Skin of body (tissue), 1 donor: ENCODE measurements at regions not wholly inside any gene's neighbourhood (a gene's known extent, or its start where the extent isn't known, plus 50 kb on each side); places are given as distances from the start of the nearest gene placed in this dataset.
"Not testable (repeated sequence)": the region's sequence is repeated elsewhere in the genome, so short reads cannot be mapped to it uniquely, and the experiment has no call there.

Experiments
- DNase-seq: peaks from one replicate; lab custom pipeline; 2025; lab: John Stamatoyannopoulos, UW

DNA sequence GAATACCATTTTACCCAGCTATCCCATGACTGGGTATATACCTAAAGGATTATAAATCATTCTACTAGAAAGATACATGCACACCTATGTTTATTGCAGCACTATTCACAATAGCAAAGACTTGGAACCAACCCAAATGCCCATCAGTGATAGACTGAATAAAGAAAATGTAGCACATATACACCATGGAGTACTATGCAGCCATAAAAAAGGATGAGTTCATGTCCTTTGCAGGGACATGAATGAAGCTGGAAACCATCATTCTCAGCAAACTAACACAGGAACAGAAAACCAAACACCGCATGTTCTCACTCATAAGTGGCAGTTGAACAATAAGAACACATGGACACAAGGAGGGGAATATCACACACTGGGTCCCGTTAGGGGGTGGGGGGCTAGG lies 191.9 kb upstream of the POU5F2 start:
- DNase-seq: not testable (repeated sequence)

DNA sequence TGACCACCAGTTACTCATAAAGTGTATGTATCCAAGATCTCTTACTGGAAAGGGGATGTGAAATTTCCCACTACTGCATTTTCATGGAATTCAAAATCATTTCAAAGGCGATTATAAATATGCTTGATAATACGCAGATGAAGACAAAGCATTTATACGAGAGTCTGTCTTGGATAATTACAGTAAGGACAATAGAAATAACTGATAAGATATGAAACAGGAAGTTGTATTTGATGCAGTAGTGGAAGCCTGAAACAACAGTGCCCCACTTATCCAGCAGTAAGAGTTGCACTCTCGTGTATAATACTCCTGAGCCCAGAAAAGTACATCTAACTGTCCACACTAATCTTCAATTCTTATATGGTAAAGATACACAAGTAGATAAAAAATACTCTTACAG lies 188.7 kb upstream of the POU5F2 start:
- DNase-seq: no peak

DNA sequence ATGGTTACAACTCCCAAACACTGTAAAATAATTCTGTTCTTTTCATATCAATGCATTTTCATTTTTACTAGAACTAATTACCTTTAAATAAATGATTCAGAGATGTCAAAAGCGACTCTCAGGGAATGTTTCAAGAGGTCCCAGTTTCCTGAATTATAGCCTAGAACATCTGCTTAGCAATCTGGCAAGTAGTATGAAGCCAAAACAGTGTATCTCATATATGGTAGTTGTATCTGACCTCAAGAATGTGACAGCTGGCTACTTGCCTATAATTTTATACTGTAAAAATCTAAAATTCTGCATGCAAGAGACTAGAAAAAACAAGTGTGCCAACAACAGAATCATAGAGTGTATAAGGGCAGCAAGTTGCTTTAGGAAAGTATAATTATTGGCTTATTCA lies 187.7 kb upstream of the POU5F2 start:
- DNase-seq: no peak

DNA sequence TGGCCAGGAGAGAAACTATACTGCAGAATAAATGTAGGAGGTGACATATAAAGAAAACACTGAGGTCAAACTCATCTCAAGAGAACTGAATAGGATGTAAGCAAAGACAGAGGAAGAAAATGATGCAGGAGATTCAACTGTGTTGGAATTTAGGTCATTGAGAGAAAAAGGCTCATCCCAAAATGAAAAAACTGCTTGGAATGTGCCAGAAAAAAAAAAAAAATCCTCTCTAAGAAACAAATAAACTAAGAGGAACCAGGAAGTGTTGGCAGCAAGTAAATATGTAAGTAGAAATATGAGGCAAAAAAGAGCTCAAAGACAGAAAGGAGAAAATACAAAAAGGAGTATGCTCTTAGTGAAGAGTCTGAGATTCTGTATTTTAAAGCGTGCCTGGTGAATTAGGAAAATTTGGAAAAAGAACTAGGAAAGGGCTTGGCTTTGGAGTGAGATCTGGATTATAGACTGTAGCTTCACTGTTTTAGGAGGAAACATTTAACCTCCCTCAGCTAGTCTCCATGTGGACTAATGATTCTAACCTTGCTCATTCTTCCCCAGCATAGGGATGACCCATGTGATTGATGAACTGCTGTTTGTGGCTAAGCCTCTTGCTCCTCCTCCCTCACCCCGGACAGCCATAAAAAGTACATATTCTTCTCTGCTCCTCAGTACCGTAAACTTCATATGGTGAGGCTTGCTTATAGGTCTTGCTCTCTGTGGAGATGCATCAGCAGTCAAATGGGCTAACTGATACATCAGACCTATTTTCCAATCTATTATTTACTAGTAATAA lies 185.6 kb upstream of the POU5F2 start:
- no peak for DNase-seq

DNA sequence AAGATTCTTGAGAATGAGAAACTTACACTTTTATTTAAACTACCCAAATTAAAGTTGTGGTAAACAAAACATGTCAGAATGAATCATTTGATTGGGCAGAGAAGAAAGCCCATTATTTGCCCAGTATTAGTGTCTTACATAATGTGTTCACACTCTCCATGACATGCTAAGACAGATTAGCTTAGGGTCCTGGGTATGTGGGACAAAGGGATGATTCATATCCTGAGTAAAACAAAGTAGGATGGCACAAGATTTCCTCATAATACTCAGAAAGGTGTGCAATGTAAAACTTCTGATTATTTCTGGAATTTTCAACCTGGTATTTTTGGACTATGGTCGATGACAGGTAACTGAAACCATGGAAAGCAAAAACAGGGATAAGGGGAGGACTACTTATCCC lies 183.9 kb upstream of the POU5F2 start:
- no peak for DNase-seq

DNA sequence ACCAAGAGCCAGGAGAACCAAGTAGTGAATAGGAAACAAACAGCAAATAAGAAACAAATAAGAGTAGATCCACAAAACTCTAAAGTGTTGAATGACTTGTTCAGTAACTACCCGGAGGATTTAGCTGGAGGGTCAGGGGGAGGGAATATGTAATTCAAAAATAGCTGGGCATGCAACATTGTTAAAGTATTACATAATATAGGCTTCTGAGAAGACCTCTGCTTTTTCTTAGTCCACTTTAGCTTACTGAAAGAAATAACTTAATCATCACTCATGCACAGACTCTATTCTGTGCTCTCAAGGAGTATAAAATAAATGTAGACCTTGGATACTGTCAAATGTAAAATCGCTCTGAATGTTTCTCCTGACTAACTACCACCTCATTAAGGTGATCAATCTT lies 183.2 kb upstream of the POU5F2 start:
- no peak for DNase-seq

DNA sequence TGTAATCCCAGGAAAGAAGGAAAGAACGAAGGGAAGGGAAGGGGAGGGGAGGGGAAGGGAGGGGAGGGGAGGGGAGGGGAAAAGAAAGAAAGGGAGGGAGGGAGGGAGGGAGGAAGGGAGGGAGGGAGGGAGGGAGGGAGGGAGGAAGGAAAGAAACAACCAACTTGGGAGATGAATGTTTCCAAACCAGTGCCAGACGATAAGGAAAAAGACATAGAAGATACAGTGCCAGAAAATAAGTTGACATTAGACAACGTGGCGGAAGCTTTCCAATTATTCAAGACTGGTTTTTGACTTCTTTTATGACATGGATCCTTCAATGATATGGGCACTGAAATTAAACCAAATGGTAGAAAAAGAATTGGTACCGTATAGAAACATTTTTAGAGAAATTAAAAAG lies 181.2 kb upstream of the POU5F2 start:
- no peak for DNase-seq

DNA sequence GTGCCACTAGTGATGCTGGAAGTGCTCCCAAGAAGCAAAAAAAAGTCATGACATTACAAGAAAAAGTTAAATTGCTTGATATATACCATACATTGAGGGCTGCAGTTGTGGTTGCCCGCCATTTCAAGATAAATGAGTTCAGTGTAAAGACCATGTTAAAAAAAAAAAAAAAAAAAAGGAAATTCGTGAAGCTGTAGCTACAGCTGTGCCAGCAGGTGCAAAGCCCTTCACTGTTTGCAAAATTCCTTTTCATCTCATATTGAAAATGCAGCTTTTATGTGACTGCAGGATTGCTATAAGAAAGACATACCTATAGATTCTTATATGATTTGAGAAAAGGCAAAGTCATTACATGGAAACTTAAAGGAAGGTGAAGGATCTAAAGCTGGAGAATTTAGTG lies 179.6 kb upstream of the POU5F2 start:
- DNase-seq: no peak

DNA sequence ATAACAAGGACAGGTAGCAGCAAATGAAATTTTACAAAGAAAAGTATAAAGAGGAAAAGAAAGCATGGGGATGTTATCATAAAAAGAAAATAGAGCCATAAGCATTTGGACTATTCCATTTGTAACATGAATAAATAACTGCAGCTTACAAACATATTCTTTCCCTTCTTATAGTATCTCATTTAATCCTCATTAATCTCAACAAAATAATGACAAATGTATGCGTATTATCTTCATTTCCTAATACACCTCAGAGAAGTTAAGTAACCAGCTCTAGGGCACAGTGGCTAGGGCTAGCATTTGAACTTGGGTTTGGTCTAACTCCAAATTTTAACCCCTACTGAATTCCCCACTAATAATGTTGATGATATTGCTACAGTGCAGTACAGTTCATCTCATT lies 175.5 kb upstream of the POU5F2 start:
- no peak for DNase-seq

DNA sequence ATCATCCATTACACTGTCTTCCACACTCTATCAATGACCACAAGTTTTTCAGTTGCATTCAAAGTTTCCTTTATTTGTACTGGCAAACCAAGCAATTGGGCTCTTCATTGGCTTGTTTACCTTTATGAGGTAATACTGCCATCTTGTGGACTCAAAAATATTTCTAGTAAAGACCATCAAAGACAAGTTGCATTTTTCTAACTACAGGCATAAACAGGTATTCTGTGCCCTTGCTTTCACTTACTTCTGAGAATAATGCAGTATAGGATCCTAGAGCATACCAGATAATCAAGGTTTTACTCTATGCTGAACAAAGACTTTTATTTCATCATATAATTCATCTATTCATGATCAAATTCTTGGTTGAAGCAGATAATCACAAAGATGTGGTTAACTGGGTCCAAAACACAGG lies 173.7 kb upstream of the POU5F2 start:
- DNase-seq: no peak

DNA sequence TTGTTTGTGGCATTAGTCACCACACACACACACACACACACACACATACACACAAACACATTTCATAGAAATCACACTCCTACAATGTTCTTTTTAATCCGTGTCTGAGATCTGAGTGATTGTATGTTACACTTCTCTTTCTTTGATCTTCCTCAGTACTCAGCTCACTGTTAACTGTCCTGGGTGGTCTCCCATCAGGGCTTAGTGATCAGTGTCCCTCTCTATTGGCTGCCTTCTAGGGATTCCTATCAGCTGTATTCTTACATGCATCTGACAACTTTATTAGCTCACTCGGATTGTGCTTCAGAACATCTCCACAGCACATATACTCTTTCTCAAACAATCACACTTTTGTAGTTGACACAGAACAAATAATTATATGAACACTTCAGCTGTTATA lies 170.2 kb upstream of the POU5F2 start:
- DNase-seq: no peak

DNA sequence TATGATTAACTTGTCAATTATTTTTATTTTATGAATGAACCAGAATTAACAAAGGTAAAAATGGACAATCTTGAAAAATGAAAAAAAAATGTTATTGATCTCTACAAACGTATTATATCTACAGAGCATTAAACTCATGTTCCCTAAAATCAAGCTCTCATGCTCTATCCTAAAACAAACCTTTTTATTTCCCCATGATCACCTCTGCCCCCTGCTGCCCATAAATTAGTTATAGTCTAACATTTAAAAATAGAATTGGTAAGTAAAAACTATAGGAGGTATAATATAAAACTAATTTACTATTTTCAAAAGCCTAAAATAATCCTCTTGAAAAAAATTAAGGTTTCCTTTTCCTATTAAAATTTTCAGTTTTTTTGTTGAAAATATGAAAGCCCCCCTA lies 168.0 kb upstream of the POU5F2 start:
- DNase-seq: no peak

DNA sequence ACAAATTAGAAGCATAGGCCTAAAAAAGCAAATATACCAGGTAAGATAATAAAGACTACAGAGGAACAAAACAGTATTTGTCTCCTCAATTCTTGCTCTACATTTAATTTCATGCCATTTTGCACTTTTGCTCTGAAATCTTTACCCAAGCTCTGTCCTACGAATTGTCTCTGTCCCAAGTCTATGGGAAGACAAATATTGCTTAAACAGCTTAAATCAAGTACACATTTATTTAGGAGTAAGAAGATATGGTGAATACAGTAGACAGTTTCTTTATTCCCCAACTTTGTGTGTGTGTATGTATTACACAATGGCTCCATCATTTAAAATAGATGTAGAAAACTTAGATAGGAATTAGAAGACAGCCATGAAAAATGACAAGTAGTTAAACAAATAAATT lies 163.5 kb upstream of the POU5F2 start:
- DNase-seq: no peak

DNA sequence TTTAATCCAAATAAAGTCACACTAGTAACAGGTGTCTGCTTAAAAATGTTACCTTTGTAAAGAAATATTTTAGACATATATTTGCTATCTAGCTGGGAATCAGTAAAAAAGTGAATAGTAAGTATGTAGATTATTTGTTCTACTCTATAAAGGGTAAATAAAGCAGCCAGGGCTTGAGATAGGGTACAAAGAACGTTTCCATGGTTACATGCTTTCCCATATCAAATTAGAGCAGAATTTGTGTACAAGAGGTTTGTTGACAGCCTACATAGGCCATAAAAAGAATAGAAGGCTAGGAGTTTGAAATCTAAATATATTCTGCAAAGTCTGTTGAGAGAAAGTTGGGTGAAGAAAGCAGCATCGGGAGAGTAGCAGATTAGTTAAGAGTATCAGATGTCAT lies 160.9 kb upstream of the POU5F2 start:
- no peak for DNase-seq

DNA sequence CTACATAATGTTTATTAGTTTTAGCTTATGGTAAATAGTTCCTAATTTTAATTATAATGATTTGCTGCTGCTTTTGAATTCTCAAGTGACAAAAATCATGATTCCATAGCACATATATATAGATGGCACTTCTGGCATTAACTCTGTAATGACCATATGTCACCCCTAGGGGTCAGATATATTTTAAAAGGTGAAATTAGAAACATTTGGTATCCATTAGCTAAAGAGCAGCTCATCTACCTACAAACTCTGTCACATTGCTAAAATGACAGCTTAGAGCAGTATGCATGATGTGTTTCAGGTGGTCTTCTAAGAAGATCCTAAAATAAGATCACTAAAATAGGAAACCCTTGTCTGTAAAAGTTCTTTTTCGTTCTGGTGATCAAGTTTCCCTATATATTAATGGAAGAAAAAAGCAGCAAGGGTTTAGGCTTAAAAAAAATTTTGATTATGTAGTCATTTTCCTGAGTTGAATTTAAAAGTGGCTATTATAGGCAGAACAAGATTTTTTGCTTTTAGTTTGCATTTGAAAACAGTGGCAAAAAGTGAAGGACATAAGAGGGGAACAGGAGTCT lies 157.7 kb upstream of the POU5F2 start:
- DNase-seq: no peak

DNA sequence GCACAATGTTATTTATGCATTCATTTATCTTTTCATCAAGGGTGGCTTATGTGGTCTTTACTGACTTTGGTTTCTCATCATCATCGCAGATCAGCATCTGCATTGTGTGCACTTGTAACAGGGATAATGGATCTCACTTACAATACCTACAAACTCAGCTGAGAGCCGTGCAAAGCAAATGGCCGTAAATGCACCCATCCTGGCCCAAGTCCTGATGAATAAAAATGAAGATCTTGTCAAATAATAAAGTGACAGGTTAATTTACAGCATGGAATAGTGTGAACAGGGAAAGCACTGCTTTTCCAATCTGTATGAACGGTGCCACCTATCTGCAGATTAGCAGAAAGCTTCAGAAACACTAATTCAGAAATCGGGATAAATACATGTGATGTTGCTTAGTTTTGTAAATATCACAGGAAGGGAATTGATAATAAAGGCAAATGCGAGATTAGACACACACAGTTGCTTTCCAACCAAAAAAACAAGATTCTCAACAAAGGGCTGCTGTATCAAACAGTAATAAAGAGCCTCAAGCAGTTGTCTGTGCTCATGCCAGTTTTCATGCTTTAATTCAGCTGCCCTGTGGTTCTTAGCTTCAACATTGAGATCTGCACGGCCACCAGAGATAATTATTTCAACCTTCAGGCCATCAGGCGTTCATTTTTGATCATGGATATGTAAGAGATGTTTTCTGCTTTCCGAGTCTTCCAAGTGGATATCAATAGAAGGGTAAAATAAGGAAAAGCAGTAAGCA lies 153.4 kb upstream of the POU5F2 start:
- DNase-seq: no peak

DNA sequence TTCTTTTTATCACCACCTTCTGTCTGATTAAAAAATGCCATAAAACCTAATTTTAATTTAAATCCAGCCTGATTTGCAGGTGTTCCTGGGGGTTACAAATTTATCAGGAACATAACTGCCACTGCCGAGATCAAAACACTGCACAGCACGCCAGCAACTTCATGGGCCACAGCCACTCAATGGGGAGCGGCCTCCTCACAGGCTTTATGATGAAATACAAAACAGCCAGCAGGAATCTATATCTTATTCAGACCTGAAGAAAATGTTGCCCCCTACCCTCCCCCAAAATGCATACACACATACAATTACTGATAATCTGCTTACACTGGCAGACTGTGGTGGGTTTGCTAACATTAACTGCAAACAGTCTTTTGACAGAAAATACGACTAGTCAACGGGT lies 151.7 kb upstream of the POU5F2 start:
- no peak for DNase-seq

DNA sequence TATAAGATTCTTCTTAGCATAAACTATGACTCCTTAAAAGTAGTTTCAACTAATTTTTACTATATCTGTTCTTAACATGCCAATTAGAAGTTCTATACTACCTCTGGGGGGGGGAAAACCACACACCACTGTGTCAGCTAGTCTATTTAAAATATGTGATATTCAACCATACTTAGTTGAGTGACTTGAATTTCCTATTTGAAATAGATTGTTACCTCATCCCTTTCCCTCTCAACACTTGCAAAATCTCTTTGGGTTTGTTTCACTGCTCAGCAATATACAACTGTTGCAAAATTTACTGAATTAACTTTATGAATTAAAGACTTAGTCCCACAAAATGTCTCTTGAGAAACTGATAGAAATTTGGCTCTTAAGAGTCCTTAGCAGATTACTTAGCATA lies 151.1 kb upstream of the POU5F2 start:
- DNase-seq: no peak

DNA sequence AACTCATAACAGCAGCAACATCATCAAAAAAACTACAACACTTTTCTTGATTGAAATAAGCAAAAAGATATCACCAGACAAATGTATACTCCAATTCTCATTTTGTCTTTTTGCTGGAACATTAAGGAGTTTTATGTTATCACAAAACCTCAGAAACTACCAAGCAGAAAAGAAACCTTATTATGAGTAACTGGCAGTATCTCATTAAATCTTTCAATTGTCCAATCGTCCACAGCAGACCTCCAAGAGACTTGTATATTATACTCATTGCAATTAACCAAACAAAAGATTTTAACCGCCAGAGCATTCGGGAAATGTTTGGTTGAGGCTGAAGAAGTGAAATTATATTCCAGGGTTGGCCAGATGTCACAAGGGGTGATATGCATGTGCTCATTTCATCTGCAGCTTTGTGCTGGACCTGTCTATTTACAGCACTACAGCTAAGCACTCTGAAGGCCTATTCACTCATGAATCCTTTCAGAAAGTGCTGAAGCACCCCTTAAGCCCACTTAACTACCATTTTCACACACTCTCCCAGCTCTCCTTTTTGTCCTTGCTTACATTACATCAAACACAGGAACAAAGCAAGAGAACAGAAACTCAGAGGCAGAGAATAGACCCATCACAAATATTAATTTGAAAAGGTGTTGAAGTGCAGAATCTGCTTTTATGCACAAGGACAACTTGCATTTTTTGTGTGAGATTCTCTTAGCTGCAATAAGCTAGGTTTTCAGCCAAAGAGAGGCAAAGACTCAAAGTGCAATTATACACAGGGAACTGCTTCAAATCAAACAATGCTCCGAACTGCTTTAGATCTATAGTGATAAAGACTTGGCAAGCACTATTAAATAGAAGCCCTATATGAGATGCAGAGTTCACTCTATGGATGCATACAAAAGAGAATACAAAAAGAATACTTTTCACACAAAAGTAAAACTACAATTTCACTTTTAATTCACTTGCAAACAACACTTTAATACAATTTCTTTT lies 150.4 kb upstream of the POU5F2 start:
- DNase-seq: no peak

DNA sequence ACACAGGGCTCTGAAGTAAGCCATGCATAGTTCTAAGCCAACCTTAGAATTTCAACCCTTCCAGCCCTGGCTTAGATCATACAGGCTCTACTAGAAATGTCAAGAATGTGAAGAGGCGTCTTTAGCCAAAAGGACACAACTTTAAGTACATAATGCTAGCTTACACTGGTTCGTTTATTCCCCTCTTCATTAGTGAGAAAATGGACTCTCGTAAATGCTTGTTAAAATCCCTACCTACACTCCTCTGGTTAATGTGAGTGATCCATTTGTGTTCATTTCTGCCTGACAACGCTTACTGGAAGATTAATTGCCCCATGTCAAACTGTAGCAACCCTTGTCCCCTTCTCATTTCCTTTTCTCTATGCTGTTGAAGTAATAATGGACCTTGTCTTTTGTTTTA lies 149.3 kb upstream of the POU5F2 start:
- DNase-seq: no peak

DNA sequence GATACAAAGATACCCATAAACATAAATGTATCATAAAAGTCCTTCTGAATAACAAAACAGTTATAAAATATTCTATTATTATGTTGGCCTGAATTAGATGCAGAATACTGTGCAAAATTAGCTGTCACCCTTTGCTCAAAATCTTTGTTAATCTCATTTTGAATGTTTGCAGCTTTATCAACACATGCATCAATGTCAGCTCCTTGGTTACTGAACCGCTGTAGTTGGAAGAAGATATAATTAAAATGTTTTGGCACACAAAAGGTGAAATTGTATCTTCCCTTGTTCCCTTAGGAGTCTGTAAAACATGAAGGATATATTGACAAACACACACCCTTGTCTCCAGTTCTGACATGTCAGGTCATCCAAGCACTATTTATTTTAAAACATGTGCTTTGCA lies 146.3 kb upstream of the POU5F2 start:
- DNase-seq: no peak

DNA sequence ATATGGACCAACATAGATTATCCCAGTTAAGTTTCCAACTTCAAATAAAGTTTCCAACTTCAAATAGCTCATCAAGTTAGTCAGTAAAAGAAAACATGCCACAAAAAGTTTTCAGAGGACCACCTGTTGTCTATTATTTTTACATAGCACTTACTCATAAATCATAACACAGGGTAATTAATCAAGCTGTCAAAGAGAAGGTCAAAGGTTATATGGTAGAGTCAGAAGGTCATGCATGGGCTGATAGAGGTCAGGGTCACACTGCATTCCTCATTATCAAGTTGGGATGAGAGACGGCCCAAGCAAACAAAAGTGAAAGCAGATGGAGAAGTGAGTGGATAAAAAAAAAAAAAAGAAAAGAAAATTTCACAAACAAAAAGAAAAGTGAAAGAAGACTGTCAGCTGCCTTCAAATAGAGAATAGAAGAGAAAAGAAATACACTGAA lies 145.5 kb upstream of the POU5F2 start:
- no peak for DNase-seq
